Stimulated activated CD8-positive, alpha-beta memory T cell treated with anti-CD3 and anti-CD28 coated beads, Interleukin-2, amount 100 ng/mL, for 48 hours (primary cell): ENCODE measurements at regions not wholly inside any gene's neighbourhood (a gene's known extent, or its start where the extent isn't known, plus 50 kb on each side); places are given as distances from the start of the nearest gene placed in this dataset.

Source experiments
- DNase-seq, 2 donors: peaks; one replicate each; pipeline ENCODE4 v3.0.0-alpha.2; 2020; ENCODE audit warnings: low read depth in 2 of 2

- no peak for DNase-seq
Measured at GRCh38 chr2:60163691-60164090, 389.8 kb downstream of the BCL11A start.

DNA sequence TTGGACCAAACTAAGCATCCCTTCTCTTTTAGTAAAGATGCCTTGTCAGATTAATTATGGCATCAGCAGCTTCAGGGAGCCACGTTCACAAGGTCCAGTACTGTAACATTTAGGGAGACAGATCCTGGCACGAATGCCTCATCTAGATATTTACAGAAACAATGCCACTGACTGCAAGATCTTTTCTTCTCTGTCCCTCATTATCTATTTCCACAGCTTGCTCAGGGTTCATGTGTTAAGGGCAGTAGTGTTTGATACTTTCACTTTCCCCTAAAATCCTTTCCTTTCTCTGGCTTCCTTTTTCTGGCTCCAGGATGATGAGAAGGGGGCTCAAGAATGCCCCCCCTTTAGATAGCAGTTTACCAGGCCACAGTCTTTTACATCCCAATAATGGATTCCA, 393.9 kb downstream of the BCL11A start:
- DNase-seq, result no peak

DNA sequence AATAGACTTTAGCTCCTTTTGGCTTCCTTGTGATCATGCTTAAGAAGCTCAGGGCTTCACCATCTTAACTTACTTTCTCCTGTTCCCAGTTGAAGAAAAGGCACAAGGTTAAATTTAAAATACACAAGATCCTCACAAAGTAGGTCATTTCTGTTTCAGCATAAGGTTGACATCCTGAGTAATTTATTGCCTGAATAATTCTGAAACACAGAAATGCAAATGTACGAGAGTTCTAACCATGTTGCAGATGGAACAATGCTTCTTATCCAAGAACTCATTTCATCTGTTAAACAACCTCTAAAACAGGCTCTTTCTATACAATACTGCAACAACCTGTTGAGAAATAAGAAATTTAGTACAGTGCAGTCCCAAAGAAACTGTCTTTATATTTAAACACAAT, 395.2 kb downstream of the BCL11A start:
- no peak for DNase-seq

- DNase-seq, result no peak
Measured at GRCh38 chr2:60157283-60157682, 396.2 kb downstream of the BCL11A start.

DNA sequence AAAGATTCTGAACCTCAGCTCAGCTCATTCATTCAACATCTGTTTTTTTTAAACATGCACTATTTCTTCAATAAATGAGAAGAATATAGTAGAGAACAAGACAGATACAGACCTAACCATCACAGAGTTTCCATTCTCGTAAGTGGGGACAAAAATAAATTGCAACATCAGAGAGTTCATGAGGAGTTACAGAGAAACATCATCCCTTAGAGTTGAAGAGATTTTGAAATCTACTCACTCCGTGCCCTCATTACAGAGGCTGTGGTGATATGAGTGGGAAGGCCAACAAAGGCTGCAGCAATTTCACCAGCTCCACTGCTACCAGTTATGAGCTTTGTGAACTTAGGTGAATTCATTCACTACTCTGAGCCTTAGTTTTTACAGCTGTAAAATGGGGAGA, 399.3 kb downstream of the BCL11A start:
- no peak for DNase-seq

DNA sequence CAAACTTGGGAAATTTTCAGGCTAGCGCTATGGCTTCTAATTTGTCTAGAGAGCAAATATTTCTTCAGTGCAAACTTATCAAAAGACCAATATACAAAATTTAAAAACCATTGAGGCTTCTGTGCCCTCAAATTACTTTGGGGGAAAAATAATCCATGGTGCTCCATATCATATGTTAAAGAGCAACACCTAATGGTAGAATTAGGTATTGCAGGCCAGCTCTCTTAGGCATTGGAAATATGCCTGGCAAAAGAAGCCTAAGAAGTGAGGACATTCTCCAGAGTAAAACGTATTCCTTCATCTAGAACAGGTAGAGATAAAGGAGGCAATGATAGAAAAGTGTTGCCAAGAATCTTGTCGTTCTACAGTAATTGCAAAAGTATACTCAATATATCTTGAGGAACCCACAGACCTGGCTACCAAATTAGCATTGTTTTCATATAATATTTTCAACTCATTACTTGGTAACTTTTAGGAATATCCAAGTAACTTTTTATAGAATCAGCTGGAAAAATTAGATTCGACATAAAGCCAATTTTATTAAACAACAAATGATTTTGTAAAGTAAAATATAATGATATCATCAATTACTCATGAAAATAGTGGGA, 401.1 kb downstream of the BCL11A start:
- DNase-seq, result no peak

DNA sequence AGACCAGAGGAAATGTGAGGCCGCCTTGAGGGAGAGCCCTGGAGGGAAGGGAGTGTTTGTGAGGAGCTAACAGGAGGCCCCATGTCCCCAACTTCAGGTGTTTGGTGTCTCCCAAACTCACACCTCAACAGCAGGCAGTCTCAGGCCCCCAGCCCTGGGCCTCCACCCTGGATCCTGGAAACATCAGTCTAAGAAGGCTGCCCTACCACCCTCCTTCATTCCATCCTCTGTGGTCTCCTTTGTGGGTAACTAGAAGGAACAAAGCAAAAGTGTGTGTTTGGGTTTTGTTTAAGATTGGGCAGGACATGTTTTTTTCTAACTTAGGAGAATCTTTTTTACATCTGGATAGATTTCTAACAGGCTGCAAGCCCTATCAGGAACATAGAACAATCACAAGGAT, 404.3 kb downstream of the BCL11A start:
- no peak for DNase-seq

DNA sequence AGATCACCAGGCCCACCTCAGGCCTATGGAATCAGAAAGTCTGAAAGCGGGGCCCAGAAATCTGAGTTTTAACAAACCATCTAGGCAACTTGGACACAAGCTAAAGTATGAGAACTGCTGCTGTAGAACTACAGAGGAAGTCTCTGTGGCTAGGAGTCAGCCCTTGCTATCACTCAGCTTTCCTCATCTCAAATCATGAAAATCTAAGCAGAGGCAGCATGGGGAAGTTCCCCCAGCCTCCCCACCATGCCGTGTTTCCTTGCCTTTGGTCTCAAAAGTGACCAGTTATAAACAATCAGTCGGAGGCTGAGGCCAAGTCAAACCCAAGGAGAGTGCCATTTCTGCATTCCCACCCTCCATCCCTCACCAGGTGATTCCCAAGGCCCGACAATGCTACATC, 404.7 kb downstream of the BCL11A start:
- no peak for DNase-seq

DNA sequence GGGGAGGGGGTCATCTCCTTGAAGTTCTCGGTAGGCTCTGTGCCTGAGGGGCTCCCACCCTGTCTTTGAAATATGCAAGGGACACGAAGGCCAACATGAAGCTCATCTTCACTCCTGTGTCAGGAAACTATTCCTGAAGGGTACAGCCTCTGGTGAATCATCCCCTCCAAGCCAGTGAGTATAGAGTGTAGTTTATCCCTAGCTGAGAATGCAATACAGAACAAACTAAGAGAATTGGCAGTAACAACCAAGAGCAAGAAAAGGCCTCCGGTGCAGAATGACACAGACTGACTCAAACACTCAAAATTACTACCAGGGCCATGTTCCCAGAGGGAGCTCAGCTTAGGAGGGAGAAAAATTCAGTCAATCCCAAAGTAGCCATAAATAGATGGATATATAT, 413.3 kb downstream of the BCL11A start:
- DNase-seq, result no peak

DNA sequence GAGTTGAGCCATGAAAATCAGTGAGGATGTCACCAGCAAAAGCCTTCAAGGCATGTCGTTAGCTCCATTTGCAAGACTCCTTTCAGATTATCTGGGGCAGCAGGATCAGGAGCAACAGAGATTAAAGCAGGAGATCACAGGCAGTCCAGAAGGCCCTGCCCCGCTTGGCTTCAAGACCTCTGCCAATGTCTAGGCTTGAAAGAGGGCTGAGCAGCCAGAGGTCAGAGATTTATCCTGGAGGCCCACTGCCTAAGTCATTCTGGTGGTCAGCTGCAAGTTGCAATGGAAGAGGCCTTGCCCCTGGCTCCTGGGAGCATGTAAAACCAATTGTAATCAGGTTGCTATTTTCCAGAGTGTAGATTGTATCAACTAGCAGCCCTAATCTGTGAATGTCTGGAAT, 416.5 kb downstream of the BCL11A start:
- DNase-seq, result no peak

DNA sequence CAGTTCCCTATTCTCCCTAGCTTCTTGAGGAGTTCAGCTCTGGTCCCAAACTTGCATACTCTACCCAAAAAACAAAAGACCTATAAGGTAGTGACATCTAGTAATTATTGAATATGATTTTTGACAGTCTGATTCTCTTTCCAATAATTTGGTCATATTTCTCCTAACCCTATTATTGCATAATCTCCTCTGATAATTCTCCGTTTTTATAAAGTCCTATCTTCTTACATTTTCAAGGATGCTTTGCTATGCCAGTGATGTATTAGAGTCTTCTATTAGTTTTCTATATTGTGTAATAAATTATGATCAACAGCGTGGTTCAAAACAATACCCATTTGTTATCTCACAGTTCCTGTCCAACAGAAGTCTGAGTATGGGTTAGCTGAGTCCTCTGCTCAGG, 426.3 kb downstream of the BCL11A start:
- DNase-seq, result no peak

GRCh38 chr2:60125611-60126426, 427.6 kb downstream of the BCL11A start:
- no peak for DNase-seq

GRCh38 chr2:60119778-60120177, 433.7 kb downstream of the BCL11A start:
- DNase-seq, result no peak

DNA sequence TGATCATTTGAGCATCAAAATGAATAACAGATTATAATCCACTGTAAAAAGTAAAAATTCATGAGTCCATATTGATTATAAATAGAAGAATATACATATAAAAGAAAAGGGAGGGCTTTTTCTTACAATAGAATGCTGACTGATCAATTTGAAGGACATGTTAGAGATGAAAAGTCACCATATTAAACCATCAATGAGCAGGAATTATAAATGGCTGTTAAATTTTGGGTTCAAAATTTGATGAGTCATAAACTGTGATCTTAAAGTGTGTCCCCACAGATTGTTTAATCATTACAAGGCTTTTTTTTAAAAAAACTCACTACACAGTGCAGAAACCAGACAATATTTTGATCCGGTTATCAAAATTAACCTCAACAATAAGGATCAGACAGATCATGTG, 434.5 kb downstream of the BCL11A start:
- no peak for DNase-seq

DNA sequence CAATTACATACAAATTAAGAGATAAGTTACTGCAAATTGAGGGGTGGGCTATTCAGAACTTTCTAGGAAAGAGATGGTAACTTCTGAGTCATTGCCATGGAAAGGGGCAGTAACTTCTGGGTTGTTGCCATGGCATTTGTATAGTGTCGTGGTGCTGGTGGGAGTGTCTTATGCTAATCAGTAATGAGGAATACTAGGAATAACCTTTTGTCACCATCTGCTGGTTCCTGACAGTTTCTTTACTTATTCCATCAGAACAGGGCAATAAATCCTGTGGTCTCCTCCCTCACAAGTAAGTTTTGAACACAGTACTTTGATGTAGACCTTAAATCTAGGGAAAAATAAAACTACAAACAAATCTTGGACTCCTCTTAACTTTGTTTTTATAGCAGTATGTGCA, 435.4 kb downstream of the BCL11A start:
- DNase-seq, result no peak

DNA sequence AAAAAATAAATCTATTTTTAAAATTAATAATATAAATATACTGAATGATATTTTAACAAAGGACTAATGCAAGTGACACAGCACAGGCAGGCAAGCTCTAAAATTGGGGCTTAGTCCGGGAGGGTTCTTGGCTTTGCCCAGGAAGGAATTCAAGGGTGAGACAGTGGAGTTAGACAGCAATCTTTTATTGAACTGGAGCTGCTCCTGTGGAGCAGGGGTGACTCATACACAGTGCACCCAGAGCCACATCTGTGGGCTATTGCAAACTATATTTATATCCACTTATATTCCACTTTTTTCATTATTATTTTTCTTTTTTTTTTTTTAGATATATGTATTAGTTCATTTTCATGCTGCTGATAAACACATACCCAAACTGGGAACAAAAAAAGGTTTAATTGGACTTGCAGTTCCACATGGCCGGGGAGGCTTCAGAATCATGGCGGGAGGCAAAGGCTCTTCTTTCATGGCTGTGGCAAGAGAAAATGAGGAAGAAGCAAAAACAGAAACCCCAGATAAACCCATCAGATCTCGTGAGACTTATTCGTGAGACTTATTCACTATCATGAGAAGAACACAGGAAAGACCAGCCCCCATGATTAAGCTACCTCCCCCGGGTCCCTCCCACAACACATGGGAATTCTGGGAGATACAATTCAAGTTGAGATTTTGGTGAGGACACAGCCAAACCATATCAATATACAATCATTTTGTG, 437.1 kb downstream of the BCL11A start:
- DNase-seq, result no peak

DNA sequence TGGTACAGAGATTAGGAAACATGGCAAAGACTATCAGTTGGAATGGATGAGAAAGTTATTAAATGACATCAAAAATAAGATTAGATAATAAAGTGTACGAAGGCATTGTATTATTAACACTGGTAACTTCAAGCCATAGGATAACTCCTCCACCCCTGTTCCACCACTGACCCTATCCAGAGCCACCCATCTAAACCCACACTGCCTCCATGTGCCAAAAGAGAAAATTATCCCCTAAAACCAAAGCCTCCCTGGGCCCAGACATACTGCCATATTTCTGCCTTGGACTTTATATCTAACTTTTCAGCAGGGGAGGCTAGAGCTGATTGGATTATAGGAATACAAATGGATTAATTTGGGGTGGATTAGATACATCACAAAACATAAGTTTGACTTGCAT, 443.7 kb downstream of the BCL11A start:
- no peak for DNase-seq

DNA sequence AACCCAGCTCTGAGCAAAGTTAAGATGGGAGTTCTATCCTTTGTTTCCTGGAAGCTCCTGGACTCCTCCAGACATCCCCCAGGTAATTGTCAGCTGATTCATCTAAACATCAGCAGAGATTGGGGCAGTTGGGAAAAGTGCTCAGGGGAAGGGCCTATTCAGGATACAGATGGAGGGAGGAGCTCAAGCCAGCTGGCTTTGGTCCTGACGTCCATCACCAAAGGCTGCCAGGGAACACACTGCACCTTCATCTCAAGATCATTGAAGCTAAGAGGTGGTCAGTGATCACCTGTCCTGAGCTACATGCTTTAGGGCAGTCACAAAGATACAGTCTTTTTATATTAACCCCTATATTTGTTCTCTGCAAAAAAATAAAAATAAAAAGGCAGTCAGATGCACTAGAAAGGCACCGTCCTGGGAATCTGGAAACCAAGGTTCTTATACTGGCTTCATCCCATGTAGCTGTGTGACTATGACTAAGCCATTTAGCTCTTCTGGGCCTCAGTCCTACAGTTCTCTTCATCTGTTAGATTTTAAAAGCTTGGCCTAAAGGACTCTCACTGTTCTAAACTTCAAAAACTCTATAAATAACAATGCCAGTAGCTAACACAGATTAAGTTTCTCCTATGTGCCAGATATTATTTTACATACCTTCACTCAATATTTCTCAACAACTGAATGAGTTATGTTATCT, 446.5 kb downstream of the BCL11A start:
- no peak for DNase-seq

GRCh38 chr2:60105906-60106305, 447.5 kb downstream of the BCL11A start:
- DNase-seq, result no peak

DNA sequence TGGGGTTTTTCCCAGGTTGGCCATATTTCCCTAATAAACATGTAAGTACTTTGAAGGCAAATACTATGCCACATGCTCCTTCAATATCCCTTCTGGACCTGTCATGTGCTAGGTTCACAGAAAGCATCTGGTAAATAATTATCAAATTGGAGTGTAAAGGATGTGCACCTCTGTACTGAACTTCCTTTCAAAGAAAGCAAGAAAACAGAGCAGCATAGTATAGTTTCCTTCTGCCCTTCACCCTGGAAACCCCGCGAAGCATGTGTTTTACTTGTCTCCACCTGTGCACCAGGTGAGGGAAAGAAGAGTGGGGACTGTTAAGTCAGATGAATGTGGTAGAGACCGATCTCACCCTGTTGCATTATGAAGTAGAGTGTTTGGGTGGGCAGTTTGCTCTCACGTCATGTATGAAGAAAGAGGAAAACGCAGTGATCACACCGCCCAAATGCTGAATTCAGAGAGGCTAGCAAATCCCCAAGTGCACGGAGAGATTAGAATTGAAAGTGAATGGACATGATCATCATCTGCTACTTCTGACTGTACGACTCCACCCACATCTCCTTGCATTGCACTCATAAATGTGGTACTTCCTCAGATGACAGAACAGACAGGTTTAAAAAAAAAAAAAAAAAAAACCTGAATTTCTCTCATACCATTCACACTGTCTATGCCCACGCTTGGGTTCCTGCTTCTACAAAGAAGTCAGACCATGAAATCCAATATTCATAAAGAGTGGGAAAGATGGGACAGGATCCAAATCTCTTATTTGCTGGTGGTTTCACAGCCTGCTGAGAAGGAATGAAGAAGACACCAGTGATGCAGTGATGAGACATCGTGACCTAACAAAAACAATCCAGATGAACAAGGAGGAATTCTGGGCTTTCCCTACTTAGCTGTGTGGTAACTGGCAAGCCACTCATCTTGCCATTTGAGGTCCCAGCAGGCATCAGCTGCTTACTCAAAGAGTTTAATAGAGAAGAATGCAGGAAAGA, 448.6 kb downstream of the BCL11A start:
- no peak for DNase-seq

GRCh38 chr2:60100034-60100433, 453.4 kb downstream of the BCL11A start:
- DNase-seq, result no peak
